ENCODE measurements at regions not wholly inside any gene's neighbourhood (a gene's known extent, or its start where the extent isn't known, plus 50 kb on each side); places are given as distances from the start of the nearest gene placed in this dataset.
"Not testable (repeated sequence)": the region's sequence is repeated elsewhere in the genome, so short reads cannot be mapped to it uniquely, and the experiment has no call there.

- no peak for DNase-seq
Measured at GRCh38 chr16:86258713-86259112, 251.6 kb upstream of the FOXF1 start.

- no peak for DNase-seq
Measured at GRCh38 chr16:86259499-86259898, 250.8 kb upstream of the FOXF1 start.

- DNase-seq = no peak
Measured at GRCh38 chr16:86261379-86261778, 248.9 kb upstream of the FOXF1 start.

GRCh38 chr16:86267657-86268056 is 242.7 kb upstream of the FOXF1 start:
- DNase-seq = not testable (repeated sequence)

GRCh38 chr16:86270696-86271095 is 239.6 kb upstream of the FOXF1 start:
- no peak for DNase-seq

GRCh38 chr16:86272744-86273143 is 237.6 kb upstream of the FOXF1 start:
- DNase-seq = no peak

GRCh38 chr16:86277221-86277620 is 233.1 kb upstream of the FOXF1 start:
- DNase-seq = no peak

GRCh38 chr16:86277859-86278258 is 232.5 kb upstream of the FOXF1 start:
- DNase-seq = not testable (repeated sequence)

GRCh38 chr16:86281421-86281820 is 228.9 kb upstream of the FOXF1 start:
- no peak for DNase-seq

GRCh38 chr16:86283944-86284343 is 226.4 kb upstream of the FOXF1 start:
- no peak for DNase-seq

GRCh38 chr16:86285421-86285820 is 224.9 kb upstream of the FOXF1 start:
- DNase-seq = no peak

- DNase-seq = no peak
Measured at GRCh38 chr16:86285938-86286921, 224.1 kb upstream of the FOXF1 start.

GRCh38 chr16:86286991-86287663 is 223.2 kb upstream of the FOXF1 start:
- no peak for DNase-seq

GRCh38 chr16:86287664-86288201 is 222.6 kb upstream of the FOXF1 start:
- no peak for DNase-seq

GRCh38 chr16:86288716-86289294 is 221.5 kb upstream of the FOXF1 start:
- no peak for DNase-seq

GRCh38 chr16:86289304-86289703 is 221.0 kb upstream of the FOXF1 start:
- no peak for DNase-seq

GRCh38 chr16:86289907-86290306 is 220.4 kb upstream of the FOXF1 start:
- DNase-seq = no peak

- no peak for DNase-seq
Measured at GRCh38 chr16:86291491-86291890, 218.8 kb upstream of the FOXF1 start.

- no peak for DNase-seq
Measured at GRCh38 chr16:86292171-86292775, 218.1 kb upstream of the FOXF1 start.

GRCh38 chr16:86292942-86293341 is 217.4 kb upstream of the FOXF1 start:
- DNase-seq = no peak

GRCh38 chr16:86293906-86294305 is 216.4 kb upstream of the FOXF1 start:
- no peak for DNase-seq
